ENCODE measurements at regions not wholly inside any gene's neighbourhood (a gene's known extent, or its start where the extent isn't known, plus 50 kb on each side); places are given as distances from the start of the nearest gene placed in this dataset.

DNA sequence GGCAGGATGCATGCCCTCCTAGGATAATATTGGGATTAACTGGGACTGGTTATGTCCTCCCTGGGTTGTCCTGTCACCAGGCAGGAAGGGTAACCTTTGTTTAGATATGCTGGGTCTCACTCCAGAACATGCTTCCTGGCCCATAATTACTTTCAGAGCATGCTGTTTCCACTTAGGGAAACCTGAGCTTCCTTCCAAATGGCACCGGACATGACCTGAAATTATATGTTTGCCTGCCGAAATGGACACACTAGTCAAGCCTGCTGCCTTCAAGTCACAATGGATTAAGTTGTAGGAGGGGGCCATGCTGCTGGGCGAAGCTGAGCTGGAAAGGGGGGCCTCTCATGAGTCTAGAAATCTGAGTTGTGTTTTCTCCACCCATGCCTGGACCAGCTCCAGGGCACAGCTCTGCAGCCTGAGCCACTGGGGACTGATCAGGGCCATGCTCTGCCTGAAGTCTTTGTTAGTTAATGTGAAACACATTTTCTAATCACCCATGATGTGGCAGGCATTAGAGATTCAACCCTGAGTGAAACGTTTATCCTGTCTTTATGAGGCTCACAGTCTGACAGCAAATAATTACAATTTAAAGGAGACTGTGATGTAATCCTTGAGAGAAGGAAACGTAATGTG, 273.3 kb downstream of the TNS1 start:
- WGBS (ENCODE audit: low lambda C conversion rate, missing lambda C conversion rate), result 50% methylated on average over 5 of the region's 5 CpGs
- Histone ChIP-seq H3K9me3 (ENCODE audit: low read depth) (no peaks in the 10 kb centered on the region), H3K79me2 (no peaks in the 10 kb centered on the region), H3K9me2 (replicated peaks; ENCODE audit: insufficient read depth) (no peaks in the 10 kb centered on the region), H3K4me1 (ENCODE audit: insufficient read depth) (peaks cover 6% of the 10 kb centered on the region), H2AFZ (no peak overlapping the region), H4K20me1 (ENCODE audit: insufficient read depth, poor library complexity, severe bottlenecking) (no peaks in the 10 kb centered on the region), H3K27ac (peak overlapping the region; percentile 1), H3K36me3 (replicated peaks; ENCODE audit: insufficient read depth, low read depth) (no peaks in the 10 kb centered on the region), H3K4me2 (no peak overlapping the region), H3K4me3 (no peak overlapping the region), H3K27me3 (no peaks in the 10 kb centered on the region)
- peak; percentile 21 for DNase-seq (ENCODE audit: low spot score)
- TF ChIP-seq, protein P1, sequence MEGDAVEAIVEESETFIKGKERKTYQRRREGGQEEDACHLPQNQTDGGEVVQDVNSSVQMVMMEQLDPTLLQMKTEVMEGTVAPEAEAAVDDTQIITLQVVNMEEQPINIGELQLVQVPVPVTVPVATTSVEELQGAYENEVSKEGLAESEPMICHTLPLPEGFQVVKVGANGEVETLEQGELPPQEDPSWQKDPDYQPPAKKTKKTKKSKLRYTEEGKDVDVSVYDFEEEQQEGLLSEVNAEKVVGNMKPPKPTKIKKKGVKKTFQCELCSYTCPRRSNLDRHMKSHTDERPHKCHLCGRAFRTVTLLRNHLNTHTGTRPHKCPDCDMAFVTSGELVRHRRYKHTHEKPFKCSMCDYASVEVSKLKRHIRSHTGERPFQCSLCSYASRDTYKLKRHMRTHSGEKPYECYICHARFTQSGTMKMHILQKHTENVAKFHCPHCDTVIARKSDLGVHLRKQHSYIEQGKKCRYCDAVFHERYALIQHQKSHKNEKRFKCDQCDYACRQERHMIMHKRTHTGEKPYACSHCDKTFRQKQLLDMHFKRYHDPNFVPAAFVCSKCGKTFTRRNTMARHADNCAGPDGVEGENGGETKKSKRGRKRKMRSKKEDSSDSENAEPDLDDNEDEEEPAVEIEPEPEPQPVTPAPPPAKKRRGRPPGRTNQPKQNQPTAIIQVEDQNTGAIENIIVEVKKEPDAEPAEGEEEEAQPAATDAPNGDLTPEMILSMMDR (IDR thresholded peaks at IDR 0.05; ENCODE audit: poor library complexity), result no peak
- TF ChIP-seq EZH2phosphoT487 (IDR thresholded peaks at IDR 0.05; ENCODE audit: low read depth, severe bottlenecking, unreplicated experiment) (no peak), EZH2 (IDR thresholded peaks at IDR 0.05; ENCODE audit: borderline replicate concordance) (no peak)

DNA sequence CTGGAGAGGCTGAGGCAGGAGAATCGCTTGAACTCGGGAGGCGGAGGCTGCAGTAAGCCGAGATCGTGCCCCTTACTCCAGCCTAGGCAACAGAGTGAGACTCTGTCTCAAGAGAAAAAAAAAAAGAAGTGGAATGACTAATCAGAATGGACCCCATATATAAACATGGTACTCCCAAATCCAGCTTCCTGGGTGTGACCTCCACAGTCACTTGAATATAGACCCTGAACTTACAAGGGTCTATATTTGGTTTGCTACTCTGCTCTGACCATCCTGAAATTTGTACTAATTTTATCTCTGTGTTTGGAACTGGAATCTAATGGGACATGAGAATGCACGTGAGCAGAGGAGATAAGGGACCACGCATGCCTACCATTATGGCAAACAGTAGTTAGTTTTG, 275.0 kb downstream of the TNS1 start:
- 94% methylated on average over 7 of the region's 7 CpGs for WGBS (ENCODE audit: low lambda C conversion rate, missing lambda C conversion rate)
- H4K20me1 ChIP-seq (ENCODE audit: insufficient read depth, poor library complexity, severe bottlenecking), result no peaks in the 10 kb centered on the region
- H2AFZ ChIP-seq, result no peak overlapping the region
- no peaks in the 10 kb centered on the region for H3K27me3 ChIP-seq
- no peak overlapping the region for H3K27ac ChIP-seq
- no peaks in the 10 kb centered on the region for H3K9me2 ChIP-seq (replicated peaks; ENCODE audit: insufficient read depth)
- TF ChIP-seq EZH2 (IDR thresholded peaks at IDR 0.05; ENCODE audit: borderline replicate concordance), result no peak
- TF ChIP-seq EZH2phosphoT487 (IDR thresholded peaks at IDR 0.05; ENCODE audit: low read depth, severe bottlenecking, unreplicated experiment), result no peak
- TF ChIP-seq, protein P1 (IDR thresholded peaks at IDR 0.05; ENCODE audit: poor library complexity), result no peak
- no peaks in the 10 kb centered on the region for H3K79me2 ChIP-seq
- H3K4me1 ChIP-seq (ENCODE audit: insufficient read depth), result peaks cover 6% of the 10 kb centered on the region
- no peak overlapping the region for H3K4me2 ChIP-seq
- H3K36me3 ChIP-seq (replicated peaks; ENCODE audit: insufficient read depth, low read depth), result no peaks in the 10 kb centered on the region
- no peak for DNase-seq (ENCODE audit: low spot score)
- H3K9me3 ChIP-seq (ENCODE audit: low read depth), result no peaks in the 10 kb centered on the region
- no peak overlapping the region for H3K4me3 ChIP-seq

DNA sequence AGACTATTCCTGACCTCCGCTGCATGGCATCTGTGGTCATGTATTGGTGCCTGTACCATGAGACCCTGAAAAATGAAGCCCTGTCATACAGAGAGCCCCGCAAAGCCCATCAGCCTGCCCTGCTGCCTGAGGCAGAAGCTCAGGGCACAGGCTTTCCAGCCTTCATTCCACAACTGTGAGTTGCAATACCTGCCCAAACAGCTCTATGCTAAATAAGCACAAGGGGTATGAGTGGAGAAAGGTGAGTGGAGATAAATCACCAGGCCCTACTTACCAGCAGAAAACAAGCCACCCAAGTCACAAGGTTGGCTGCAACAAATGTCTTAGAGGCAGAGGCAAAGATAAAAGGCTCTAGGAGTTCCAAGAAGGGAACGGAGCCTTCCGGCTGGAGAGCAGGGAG, 277.4 kb downstream of the TNS1 start:
- no peak overlapping the region for H3K4me2 ChIP-seq
- 88% methylated on average over 4 of the region's 4 CpGs for WGBS (ENCODE audit: low lambda C conversion rate, missing lambda C conversion rate)
- no peak for DNase-seq (ENCODE audit: low spot score)
- no peak overlapping the region for H3K4me3 ChIP-seq
- H3K4me1 ChIP-seq (ENCODE audit: insufficient read depth), result peaks cover 6% of the 10 kb centered on the region
- no peaks in the 10 kb centered on the region for H3K9me3 ChIP-seq (ENCODE audit: low read depth)
- H4K20me1 ChIP-seq (ENCODE audit: insufficient read depth, poor library complexity, severe bottlenecking), result no peaks in the 10 kb centered on the region
- H3K9me2 ChIP-seq (replicated peaks; ENCODE audit: insufficient read depth), result no peaks in the 10 kb centered on the region
- H2AFZ ChIP-seq, result no peak overlapping the region
- no peaks in the 10 kb centered on the region for H3K79me2 ChIP-seq
- TF ChIP-seq EZH2 (IDR thresholded peaks at IDR 0.05; ENCODE audit: borderline replicate concordance) (no peak), EZH2phosphoT487 (IDR thresholded peaks at IDR 0.05; ENCODE audit: low read depth, severe bottlenecking, unreplicated experiment) (no peak)
- TF ChIP-seq, protein P1 (IDR thresholded peaks at IDR 0.05; ENCODE audit: poor library complexity), result no peak
- no peaks in the 10 kb centered on the region for H3K27me3 ChIP-seq
- H3K27ac ChIP-seq, result no peak overlapping the region
- no peaks in the 10 kb centered on the region for H3K36me3 ChIP-seq (replicated peaks; ENCODE audit: insufficient read depth, low read depth)
